Gastroesophageal sphincter (tissue), 4 donors: ENCODE measurements at regions not wholly inside any gene's neighbourhood (a gene's known extent, or its start where the extent isn't known, plus 50 kb on each side); places are given as distances from the start of the nearest gene placed in this dataset.

Source experiments
- ATAC-seq: fragments of 150-250 bp; one replicate; pipeline ENCODE4 v1.9.1; 2016; ENCODE audit warnings: mild to moderate bottlenecking, moderate library complexity
- H3K27ac ChIP-seq, 4 donors: fragments of 200-600 bp; sonication (generic) in 3 of 4; 1 replicate in 3 of 4; 2 replicates in 1 of 4; pipeline ENCODE4 v1.5.1; 2016 to 2019
- H3K27me3 ChIP-seq: fragments of 200-600 bp; sonication (generic); one replicate; pipeline ENCODE4 v1.5.1; 2019
- H3K36me3 ChIP-seq, 2 donors: fragments of 200-600 bp; sonication (generic); one replicate each; pipeline ENCODE4 v1.5.1; 2019; ENCODE audit warnings: control low read depth in 1 of 2
- H3K4me1 ChIP-seq, 3 donors: fragments of 200-600 bp; sonication (generic); 1 replicate in 2 of 3; 2 replicates in 1 of 3; pipeline ENCODE4 v1.5.1; 2016 to 2019; ENCODE audit warnings: control low read depth in 2 of 3
- H3K4me3 ChIP-seq, 2 donors: fragments of 200-600 bp; sonication (generic); one replicate each; pipeline ENCODE4 v1.5.1; 2019; ENCODE audit warnings: mild to moderate bottlenecking in 1 of 2, moderate library complexity in 1 of 2
- H3K9me3 ChIP-seq, 3 donors: fragments of 200-600 bp; sonication (generic); one replicate each; pipeline ENCODE4 v1.5.1; 2017 to 2019; ENCODE audit warnings: control low read depth in 2 of 3
- CTCF ChIP-seq, 4 experiments: fragments of 200-600 bp in 2 of 4; fragments of 450-650 bp in 2 of 4; sonication (generic) in 1 of 4; IDR thresholded peaks; one replicate each; pipeline ENCODE4 v1.5.1; 2017 to 2019; ENCODE audit warnings: antibody characterized with exemption in 4 of 4, mild to moderate bottlenecking in 2 of 4, moderate library complexity in 2 of 4
- EP300 ChIP-seq: sonication (generic); formaldehyde crosslinking; IDR thresholded peaks from one replicate; pipeline ENCODE4 v1.6.1; 2017; ENCODE audit warnings: antibody characterized with exemption, mild to moderate bottlenecking
- POLR2A ChIP-seq, 2 donors: fragments of 450-650 bp; IDR thresholded peaks; one replicate each; pipeline ENCODE4 v1.6.1; 2017; ENCODE audit warnings: antibody characterized with exemption in 2 of 2, mild to moderate bottlenecking in 2 of 2, moderate library complexity in 1 of 2
- POLR2AphosphoS5 ChIP-seq: sonication (generic); formaldehyde crosslinking; IDR thresholded peaks from one replicate; pipeline ENCODE4 v1.6.1; 2017; ENCODE audit warnings: antibody characterized with exemption
- WGBS, 2 donors: methylation state at CpG; one replicate each; pipeline ENCODE4 v1.1.5; 2018; ENCODE audit warnings: low coverage in 1 of 2; 5-methylcytosine and 5-hydroxymethylcytosine counted together

GRCh38 chr7:46288861-46289260 lies 367.8 kb upstream of the IGFBP3 start:
- 68 to 77% methylated on average over 2 to 3 of the region's 3 CpGs for WGBS, 2 donors
- TF ChIP-seq CTCF (IDR thresholded peaks at IDR 0.05) (no peak), POLR2A (IDR thresholded peaks at IDR 0.05) (no peak), POLR2AphosphoS5 (no peak), EP300 (no peak)
- H3K4me3 ChIP-seq: no peak overlapping the region
- H3K36me3 ChIP-seq: no peaks in the 10 kb centered on the region
- no peak overlapping the region for H3K27ac ChIP-seq
- H3K27me3 ChIP-seq: no peaks in the 10 kb centered on the region
- no peaks in the 10 kb centered on the region for H3K4me1 ChIP-seq
- no peaks in the 10 kb centered on the region for H3K9me3 ChIP-seq
- ATAC-seq: no peak

GRCh38 chr7:46288010-46288409 lies 366.9 kb upstream of the IGFBP3 start:
- no peaks in the 10 kb centered on the region for H3K9me3 ChIP-seq
- no peaks in the 10 kb centered on the region for H3K36me3 ChIP-seq
- H3K4me3 ChIP-seq: no peak overlapping the region
- H3K4me1 ChIP-seq: no peaks in the 10 kb centered on the region
- WGBS, 2 donors: 92 to 95% methylated on average over 2 of the region's 2 CpGs
- ATAC-seq: no peak
- H3K27ac ChIP-seq: no peak overlapping the region
- no peak for TF ChIP-seq CTCF (IDR thresholded peaks at IDR 0.05)
- TF ChIP-seq POLR2AphosphoS5: no peak
- TF ChIP-seq POLR2A (IDR thresholded peaks at IDR 0.05): no peak
- TF ChIP-seq EP300: no peak
- H3K27me3 ChIP-seq: no peaks in the 10 kb centered on the region

- 45 to 63% methylated on average over 1 to 2 of the region's 2 CpGs for WGBS, 2 donors
- no peaks in the 10 kb centered on the region for H3K36me3 ChIP-seq
- TF ChIP-seq POLR2AphosphoS5 (no peak), CTCF (IDR thresholded peaks at IDR 0.05) (no peak), EP300 (no peak), POLR2A (IDR thresholded peaks at IDR 0.05) (no peak)
- no peaks in the 10 kb centered on the region for H3K4me1 ChIP-seq
- H3K9me3 ChIP-seq: no peaks in the 10 kb centered on the region
- ATAC-seq: no peak
- no peaks in the 10 kb centered on the region for H3K27me3 ChIP-seq
- H3K27ac ChIP-seq: no peak overlapping the region
- H3K4me3 ChIP-seq: no peak overlapping the region
Observed at GRCh38 chr7:46286957-46287356, 365.9 kb upstream of the IGFBP3 start.

- H3K9me3 ChIP-seq: no peaks in the 10 kb centered on the region
- no peak overlapping the region for H3K4me3 ChIP-seq
- ATAC-seq: no peak
- no peak overlapping the region for H3K27ac ChIP-seq
- no peaks in the 10 kb centered on the region for H3K36me3 ChIP-seq
- H3K27me3 ChIP-seq: no peaks in the 10 kb centered on the region
- TF ChIP-seq POLR2A (IDR thresholded peaks at IDR 0.05): no peak
- no peak for TF ChIP-seq EP300
- no peak for TF ChIP-seq POLR2AphosphoS5
- TF ChIP-seq CTCF (IDR thresholded peaks at IDR 0.05): no peak
- WGBS, 2 donors: 76 to 94% methylated on average over 2 of the region's 2 CpGs
- no peaks in the 10 kb centered on the region for H3K4me1 ChIP-seq
Observed at GRCh38 chr7:46286356-46286755, 365.3 kb upstream of the IGFBP3 start.

- TF ChIP-seq CTCF (IDR thresholded peaks at IDR 0.05) (no peak), EP300 (no peak), POLR2AphosphoS5 (no peak), POLR2A (IDR thresholded peaks at IDR 0.05) (no peak)
- Histone ChIP-seq H3K4me3 (no peak overlapping the region), H3K36me3 (no peaks in the 10 kb centered on the region), H3K27me3 (no peaks in the 10 kb centered on the region), H3K9me3 (no peaks in the 10 kb centered on the region), H3K27ac (no peak overlapping the region), H3K4me1 (no peaks in the 10 kb centered on the region)
- 0 to 38% methylated on average over 1 of the region's 1 CpG for WGBS, 2 donors
- ATAC-seq: no peak
Observed at GRCh38 chr7:46285878-46286277, 364.8 kb upstream of the IGFBP3 start.
